DOHH2 (cell line): ENCODE measurements at regions not wholly inside any gene's neighbourhood (a gene's known extent, or its start where the extent isn't known, plus 50 kb on each side); places are given as distances from the start of the nearest gene placed in this dataset.

ENCODE experiments used
- H3F3A ChIP-seq: fragments of 200-600 bp; sonication (generic), shearing (Covaris generic); 2 replicates; pipeline ENCODE4 v1.6.0; 2016; ENCODE audit warnings: antibody characterized with exemption, mild to moderate bottlenecking; ENCODE audit not compliant: control insufficient read depth, insufficient read depth
- H3K27ac ChIP-seq: fragments of 200-600 bp; sonication (generic); 2 replicates; pipeline ENCODE4 v1.5.1; 2014; ENCODE audit warnings: low read depth, mild to moderate bottlenecking, low read length, moderate library complexity
- H3K27me3 ChIP-seq: fragments of 200-600 bp; sonication (generic); 2 replicates; pipeline ENCODE4 v1.6.1; 2014; ENCODE audit warnings: mild to moderate bottlenecking, low read length, mixed read lengths; ENCODE audit not compliant: control insufficient read depth
- H3K36me3 ChIP-seq: fragments of 200-600 bp; sonication (generic); 2 replicates; pipeline ENCODE4 v1.6.1; 2014; ENCODE audit warnings: mild to moderate bottlenecking, low read length, moderate library complexity, mixed read lengths; ENCODE audit not compliant: control insufficient read depth
- H3K4me1 ChIP-seq: fragments of 200-600 bp; sonication (generic); 2 replicates; pipeline ENCODE4 v1.6.1; 2014; ENCODE audit warnings: mild to moderate bottlenecking, low read length, mixed read lengths; ENCODE audit not compliant: control insufficient read depth
- H3K4me2 ChIP-seq: fragments of 200-600 bp; sonication (generic); 2 replicates; pipeline ENCODE4 v1.6.0; 2014; ENCODE audit warnings: mild to moderate bottlenecking, low read length, moderate library complexity
- H3K4me3 ChIP-seq: fragments of 200-600 bp; sonication (generic); 2 replicates; pipeline ENCODE4 v1.5.1; 2014; ENCODE audit warnings: mild to moderate bottlenecking, low read length, mixed read lengths
- H3K79me2 ChIP-seq: fragments of 200-600 bp; sonication (generic); 2 replicates; pipeline ENCODE4 v1.6.1; 2014; ENCODE audit warnings: mild to moderate bottlenecking, low read length, mixed read lengths; ENCODE audit not compliant: control insufficient read depth
- H3K9me2 ChIP-seq: fragments of 200-600 bp; sonication (generic); replicated peaks from 2 replicates; pipeline ENCODE4 v1.6.1; 2014; ENCODE audit warnings: mild to moderate bottlenecking, low read length, mixed read lengths; ENCODE audit not compliant: control insufficient read depth
- H3K9me3 ChIP-seq: fragments of 200-600 bp; sonication (generic); 2 replicates; pipeline ENCODE4 v1.6.1; 2014; ENCODE audit warnings: antibody characterized with exemption, low read length, mixed read lengths; ENCODE audit not compliant: control insufficient read depth, insufficient read depth
- H4K20me1 ChIP-seq: fragments of 200-600 bp; sonication (generic); 2 replicates; pipeline ENCODE4 v1.6.0; 2014; ENCODE audit warnings: low read depth, mild to moderate bottlenecking, antibody characterized with exemption, low read length, moderate library complexity; ENCODE audit not compliant: control insufficient read depth, insufficient read depth
- CTCF ChIP-seq: fragments of 200-600 bp; sonication (generic); IDR thresholded peaks from one replicate; pipeline ENCODE4 v1.5.1; 2014; ENCODE audit warnings: antibody characterized with exemption, mild to moderate bottlenecking, low read depth, low read length; ENCODE audit not compliant: poor library complexity, severe bottlenecking
- EZH2phosphoT487 ChIP-seq: fragments of 200-600 bp; sonication (generic); IDR thresholded peaks from 2 replicates; pipeline ENCODE4 v1.6.1; 2017; ENCODE audit warnings: borderline replicate concordance, mild to moderate bottlenecking, antibody characterized with exemption, low read length, moderate library complexity, mixed read lengths

- Histone ChIP-seq H3K36me3 (no peaks in the 10 kb centered on the region), H3K79me2 (no peaks in the 10 kb centered on the region), H3K27me3 (no peaks in the 10 kb centered on the region), H3K4me3 (no peak overlapping the region), H3F3A (no peaks in the 10 kb centered on the region), H3K4me1 (no peaks in the 10 kb centered on the region), H3K9me3 (no peaks in the 10 kb centered on the region; the same call in 1 of the 2 replicates), H3K9me2 (no peaks in the 10 kb centered on the region), H3K27ac (no peak overlapping the region), H3K4me2 (no peak overlapping the region), H4K20me1 (no peaks in the 10 kb centered on the region)
- no peak for TF ChIP-seq EZH2phosphoT487
- TF ChIP-seq CTCF: no peak
Observed at GRCh38 chr13:22240716-22241115, 569.8 kb downstream of the FGF9 start.

- Histone ChIP-seq H3K9me3 (no peaks in the 10 kb centered on the region; the same call in 1 of the 2 replicates), H3F3A (no peaks in the 10 kb centered on the region), H4K20me1 (no peaks in the 10 kb centered on the region), H3K4me1 (no peaks in the 10 kb centered on the region), H3K27ac (no peak overlapping the region), H3K9me2 (no peaks in the 10 kb centered on the region), H3K79me2 (no peaks in the 10 kb centered on the region), H3K27me3 (no peaks in the 10 kb centered on the region), H3K36me3 (no peaks in the 10 kb centered on the region), H3K4me3 (no peak overlapping the region), H3K4me2 (no peak overlapping the region)
- TF ChIP-seq EZH2phosphoT487: no peak
- TF ChIP-seq CTCF: no peak
Observed at GRCh38 chr13:22243469-22244163, 572.7 kb downstream of the FGF9 start.

- H3F3A ChIP-seq: no peaks in the 10 kb centered on the region
- H3K9me3 ChIP-seq: no peaks in the 10 kb centered on the region; the same call in 1 of the 2 replicates
- H3K9me2 ChIP-seq: no peaks in the 10 kb centered on the region
- no peaks in the 10 kb centered on the region for H4K20me1 ChIP-seq
- H3K4me2 ChIP-seq: no peak overlapping the region
- H3K79me2 ChIP-seq: no peaks in the 10 kb centered on the region
- H3K27me3 ChIP-seq: no peaks in the 10 kb centered on the region
- H3K4me1 ChIP-seq: no peaks in the 10 kb centered on the region
- no peaks in the 10 kb centered on the region for H3K36me3 ChIP-seq
- no peak for TF ChIP-seq EZH2phosphoT487
- no peak for TF ChIP-seq CTCF
- no peak overlapping the region for H3K4me3 ChIP-seq
- H3K27ac ChIP-seq: no peak overlapping the region
Observed at GRCh38 chr13:22252281-22252830, 581.5 kb downstream of the FGF9 start.
